IMR-90 (cell line): ENCODE measurements at regions not wholly inside any gene's neighbourhood (a gene's known extent, or its start where the extent isn't known, plus 50 kb on each side); places are given as distances from the start of the nearest gene placed in this dataset.

Experiments used
- ATAC-seq: fragments of 200-7000 bp; cut with Tn5 transposase; 2 replicates; pipeline ENCODE4 v1.9.1; 2020; ENCODE audit warnings: low read depth, mild to moderate bottlenecking, moderate library complexity
- BruUV-seq: library from RNA; stranded (reverse); fragments of 400-500 nt; replicated peaks from 2 replicates; lab custom pipeline; 2021; lab: Mats Ljungman, UMichigan
- CTCF ChIA-PET: fragments of 300-600 bp; formaldehyde crosslinking; extraction: SDS; loops from one replicate; lab custom pipeline; 2021; ENCODE audit warnings: antibody characterized with exemption; lab: Yijun Ruan, JAX
- POLR2A ChIA-PET: fragments of 300-600 bp; sonication (Branson Sonifier 250); formaldehyde crosslinking; loops from one replicate; lab custom pipeline; 2022; ENCODE audit warnings: antibody characterized with exemption; ENCODE audit not compliant: unreplicated experiment; lab: Charles Lee
- DNase-seq: peaks from one replicate; pipeline ENCODE4 v3.0.0; 2013
- H2AFZ ChIP-seq: replicated peaks from 2 replicates; pipeline ENCODE3; 2013; ENCODE audit warnings: low read length, mild to moderate bottlenecking; ENCODE audit not compliant: poor library complexity
- H2AK5ac ChIP-seq: 2 replicates; pipeline ENCODE4 v1.6.1; 2013; ENCODE audit warnings: low read depth, low read length, inconsistent platforms
- H2AK9ac ChIP-seq: replicated peaks from 2 replicates; pipeline ENCODE3; 2013; ENCODE audit warnings: mild to moderate bottlenecking, low read depth, low read length, moderate library complexity; ENCODE audit not compliant: poor library complexity
- H2BK120ac ChIP-seq: 2 replicates; pipeline ENCODE4 v1.6.1; 2013; ENCODE audit warnings: low read depth, low read length, inconsistent platforms
- H2BK15ac ChIP-seq: 3 replicates; pipeline ENCODE4 v1.6.1; 2013; ENCODE audit warnings: low read depth, low read length, inconsistent platforms
- H2BK20ac ChIP-seq: 2 replicates; pipeline ENCODE4 v1.6.1; 2013; ENCODE audit warnings: low read depth, mild to moderate bottlenecking, inconsistent platforms, low read length, moderate library complexity
- H2BK5ac ChIP-seq: 2 replicates; pipeline ENCODE4 v1.6.1; 2013; ENCODE audit warnings: mild to moderate bottlenecking, low read depth, low read length, inconsistent platforms; ENCODE audit not compliant: poor library complexity, severe bottlenecking
- H3K14ac ChIP-seq: replicated peaks from 2 replicates; pipeline ENCODE4 v1.6.1; 2013; ENCODE audit warnings: low read depth, low read length, inconsistent platforms
- H3K18ac ChIP-seq: 2 replicates; pipeline ENCODE4 v1.6.1; 2013; ENCODE audit warnings: low read depth, low read length, control low read depth
- H3K23ac ChIP-seq: 2 replicates; pipeline ENCODE4 v1.6.1; 2013; ENCODE audit warnings: low read depth, low read length, inconsistent platforms
- H3K27ac ChIP-seq: 2 replicates; pipeline ENCODE4 v1.5.1; 2013; ENCODE audit warnings: mild to moderate bottlenecking, control low read depth, low read length; ENCODE audit not compliant: insufficient read depth
- H3K27me3 ChIP-seq: 2 replicates; pipeline ENCODE4 v1.6.1; 2013; ENCODE audit warnings: low read length; ENCODE audit not compliant: control insufficient read depth, insufficient read depth
- H3K36me3 ChIP-seq: 2 replicates; pipeline ENCODE4 v1.6.1; 2013; ENCODE audit warnings: low read length, mixed read lengths; ENCODE audit not compliant: control insufficient read depth, insufficient read depth
- H3K4ac ChIP-seq: 2 replicates; pipeline ENCODE4 v1.6.1; 2013; ENCODE audit warnings: low read depth, low read length, inconsistent platforms
- H3K4me1 ChIP-seq: 2 replicates; pipeline ENCODE4 v1.6.1; 2013; ENCODE audit warnings: low read length, mixed read lengths; ENCODE audit not compliant: control insufficient read depth, insufficient read depth
- H3K4me2 ChIP-seq: 2 replicates; pipeline ENCODE4 v1.6.1; 2013; ENCODE audit warnings: low read depth, mild to moderate bottlenecking, control low read depth, low read length, moderate library complexity
- H3K4me3 ChIP-seq: 2 replicates; pipeline ENCODE4 v1.5.1; 2013; ENCODE audit warnings: low read depth, mild to moderate bottlenecking, control low read depth, low read length, moderate library complexity; ENCODE audit not compliant: insufficient read depth
- H3K56ac ChIP-seq: 2 replicates; pipeline ENCODE4 v1.6.1; 2013; ENCODE audit warnings: low read length, inconsistent platforms; ENCODE audit not compliant: insufficient read depth; ENCODE audit errors: extremely low read depth
- H3K79me1 ChIP-seq, 2 experiments: 2 replicates each; pipeline ENCODE4 v1.6.1; 2013; ENCODE audit warnings: low read length in 2 of 2, inconsistent platforms in 1 of 2, low read depth in 1 of 2
- H3K9ac ChIP-seq: 2 replicates; pipeline ENCODE4 v1.6.1; 2013; ENCODE audit warnings: low read depth, low read length, control low read depth
- H3K9me1 ChIP-seq: 2 replicates; pipeline ENCODE4 v1.6.1; 2013; ENCODE audit warnings: low read length, inconsistent platforms; ENCODE audit not compliant: insufficient read depth
- H3K9me3 ChIP-seq: 2 replicates; pipeline ENCODE4 v1.6.1; 2013; ENCODE audit warnings: low read length; ENCODE audit not compliant: control insufficient read depth, insufficient read depth
- H4K20me1 ChIP-seq: 2 replicates; pipeline ENCODE4 v1.6.1; 2013; ENCODE audit warnings: low read length, inconsistent platforms; ENCODE audit not compliant: insufficient read depth
- H4K5ac ChIP-seq: 2 replicates; pipeline ENCODE4 v1.6.1; 2013; ENCODE audit warnings: mild to moderate bottlenecking, low read depth, low read length, control low read depth
- H4K8ac ChIP-seq, 2 experiments: 2 replicates each; pipeline ENCODE4 v1.6.1; 2013; ENCODE audit warnings: low read depth in 2 of 2, low read length in 2 of 2, control low read depth in 1 of 2, inconsistent platforms in 1 of 2
- H4K91ac ChIP-seq: 2 replicates; pipeline ENCODE4 v1.6.1; 2013; ENCODE audit warnings: low read depth, low read length, inconsistent platforms; ENCODE audit not compliant: insufficient read depth
- BHLHE40 ChIP-seq: fragments of 150-350 bp; IDR thresholded peaks from 2 replicates; pipeline ENCODE4 v1.6.1; 2016; ENCODE audit warnings: mild to moderate bottlenecking, low read depth, low read length
- CEBPB ChIP-seq: IDR thresholded peaks from 2 replicates; pipeline ENCODE4 v1.6.1; 2012; ENCODE audit warnings: low read depth, low read length, improper control_type of control experiment
- WGBS, 2 experiments: methylation state at CpG; one replicate each; pipeline versions ENCODE4 v1.1.5 to v1.1.7; 2013; ENCODE audit warnings: missing lambda C conversion rate in 2 of 2; ENCODE audit not compliant: insufficient read length in 1 of 2; ENCODE audit errors: extremely low coverage in 2 of 2; 5-methylcytosine and 5-hydroxymethylcytosine counted together
- dilution Hi-C: fragments of 300-500 bp; cut with HindIII; formaldehyde crosslinking; loops from one replicate; pipeline ENCODE4 v1.14.3; 2018; ENCODE audit warnings: low sequenced_read_pairs; ENCODE audit not compliant: unreplicated experiment
- in situ Hi-C: fragments of 300-500 bp; cut with MboI; formaldehyde crosslinking; loops from 3 replicates; pipeline ENCODE4 v1.14.3; 2019; ENCODE audit warnings: low sequenced_read_pairs, inconsistent platforms, mixed read lengths
- intact Hi-C: fragments of 100-400 bp; cut with micrococcal nuclease; formaldehyde crosslinking; loops from 2 replicates; pipeline ENCODE4 v1.10.0; 2022

GRCh38 chr18:11268741-11269233, 119.4 kb upstream of the PIEZO2 start:
- Histone ChIP-seq H4K8ac (0 out of 4 replicates have a peak overlapping the region, but pooled peaks of 1 of the 2 experiments have one; percentile 2), H2AK9ac (no peak overlapping the region), H3K4me2 (peak overlapping the region; percentile 95), H2BK5ac (no peak overlapping the region), H3K79me1 (no peaks in the 10 kb centered on the region), H3K9ac (peak overlapping the region; percentile 45), H2AFZ (peak overlapping the region; percentile 27), H3K36me3 (no peaks in the 10 kb centered on the region), H3K23ac (no peak overlapping the region), H3K9me3 (no peaks in the 10 kb centered on the region), H4K20me1 (no peaks in the 10 kb centered on the region), H2BK20ac (no peak overlapping the region), H3K9me1 (no peaks in the 10 kb centered on the region), H3K4ac (no peak overlapping the region), H3K27me3 (no peaks in the 10 kb centered on the region), H2BK120ac (peak overlapping the region; percentile 10; the same call in 1 of the 2 replicates), H3K27ac (peak overlapping the region; percentile 70; the same call in 1 of the 2 replicates), H3K4me1 (no peaks in the 10 kb centered on the region; the same call in none of the 2 replicates), H3K18ac (peak overlapping the region; percentile 66; the same call in 1 of the 2 replicates), H3K56ac (no peak overlapping the region), H3K4me3 (peak overlapping the region; percentile 37), H2BK15ac (no peak overlapping the region), H4K5ac (no peak overlapping the region), H4K91ac (no peak overlapping the region), H2AK5ac (no peak overlapping the region), H3K14ac (no peak overlapping the region)
- TF ChIP-seq CEBPB: peak; percentile 58; the same call in 1 of the 2 replicates
- no peak for TF ChIP-seq BHLHE40
- ChIA-PET POLR2A (no interaction called here), CTCF (interaction anchor here (0.6 kb wide), 1 partner anchor 120 kb away, joined by 4 read pairs; no protein-coding TSS in a partner anchor)
- intact Hi-C loops (loop anchor here (2.0 kb wide), 1 partner anchor 56 kb away; no protein-coding TSS in a partner anchor), dilution Hi-C loops (no loop called here), in situ Hi-C loops (no loop called here)
- WGBS, 2 experiments: no CpG with 5 or more reads among the region's 9 CpGs
- ATAC-seq (peak; percentile 77), DNase-seq (peak; percentile 23)
- no TSS peak for BruUV-seq
